Neural crest cell (in vitro differentiated cells): ENCODE measurements at regions not wholly inside any gene's neighbourhood (a gene's known extent, or its start where the extent isn't known, plus 50 kb on each side); places are given as distances from the start of the nearest gene placed in this dataset.

Source experiments
- DNase-seq: peaks from one replicate; pipeline ENCODE4 v3.0.0; 2021; ENCODE audit warnings: low read depth, mixed read lengths, low spot score
- H3K27ac Mint-ChIP-seq: one replicate; pipeline ENCODE4 v1.8.0; 2021; ENCODE audit warnings: mild to moderate bottlenecking, mixed read lengths; ENCODE audit not compliant: unreplicated experiment
- H3K27me3 Mint-ChIP-seq: 2 replicates; pipeline ENCODE4 v1.8.0; 2021; ENCODE audit warnings: low read depth, mild to moderate bottlenecking, mixed read lengths
- H3K36me3 Mint-ChIP-seq: 2 replicates; pipeline ENCODE4 v1.8.0; 2021; ENCODE audit warnings: low read depth, mild to moderate bottlenecking, mixed read lengths
- H3K4me1 Mint-ChIP-seq: 2 replicates; pipeline ENCODE4 v1.8.0; 2021; ENCODE audit warnings: mixed read lengths
- H3K4me3 Mint-ChIP-seq: one replicate; pipeline ENCODE4 v1.8.0; 2021; ENCODE audit warnings: mild to moderate bottlenecking, mixed read lengths
- H3K9me3 Mint-ChIP-seq: 2 replicates; pipeline ENCODE4 v1.8.0; 2021; ENCODE audit warnings: mixed read lengths
- TF ChIP-seq, protein P1 (sequence below): fragments of 200-600 bp; sonication (generic); conservative IDR thresholded peaks from 2 replicates; pipeline ENCODE4 v1.5.0; 2021; ENCODE audit warnings: antibody characterized with exemption, mild to moderate bottlenecking

DNA sequence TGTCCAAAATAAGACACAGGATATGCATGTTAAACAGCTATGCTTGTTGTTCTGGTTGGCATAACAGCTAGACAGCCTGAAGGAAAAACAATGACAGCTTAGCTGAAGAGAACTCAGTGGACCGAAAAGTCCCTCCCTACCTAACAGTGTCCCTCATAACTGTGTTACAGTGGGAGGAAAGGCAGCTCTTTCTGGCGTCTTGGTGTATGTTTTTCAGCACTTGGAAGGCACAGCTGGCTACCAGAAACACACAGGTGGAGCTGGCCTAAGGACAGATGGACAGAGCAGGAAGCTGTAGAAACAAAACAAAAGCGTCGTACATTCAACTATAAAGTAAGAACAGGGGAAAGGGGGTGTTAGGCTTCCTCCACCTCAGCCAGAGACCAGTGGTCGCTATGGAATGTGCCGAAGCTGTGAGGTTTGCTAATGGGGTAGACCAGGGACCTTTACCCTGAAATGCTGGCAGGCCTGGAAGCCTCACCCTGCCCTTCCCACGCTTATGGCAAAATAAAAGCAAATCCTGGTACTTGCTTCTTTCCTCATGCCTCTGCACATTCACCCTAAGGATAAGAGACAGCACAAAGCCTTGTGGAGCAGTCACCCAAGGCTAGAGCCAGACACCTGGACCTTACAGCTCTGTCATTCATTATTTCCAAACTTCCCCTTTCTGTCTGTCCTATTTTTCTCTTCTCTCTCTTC is 103.5 kb upstream of the TRIB2 start:
- no peak overlapping the region for H3K4me3 Mint-ChIP-seq
- DNase-seq = no peak
- TF ChIP-seq, protein P1, sequence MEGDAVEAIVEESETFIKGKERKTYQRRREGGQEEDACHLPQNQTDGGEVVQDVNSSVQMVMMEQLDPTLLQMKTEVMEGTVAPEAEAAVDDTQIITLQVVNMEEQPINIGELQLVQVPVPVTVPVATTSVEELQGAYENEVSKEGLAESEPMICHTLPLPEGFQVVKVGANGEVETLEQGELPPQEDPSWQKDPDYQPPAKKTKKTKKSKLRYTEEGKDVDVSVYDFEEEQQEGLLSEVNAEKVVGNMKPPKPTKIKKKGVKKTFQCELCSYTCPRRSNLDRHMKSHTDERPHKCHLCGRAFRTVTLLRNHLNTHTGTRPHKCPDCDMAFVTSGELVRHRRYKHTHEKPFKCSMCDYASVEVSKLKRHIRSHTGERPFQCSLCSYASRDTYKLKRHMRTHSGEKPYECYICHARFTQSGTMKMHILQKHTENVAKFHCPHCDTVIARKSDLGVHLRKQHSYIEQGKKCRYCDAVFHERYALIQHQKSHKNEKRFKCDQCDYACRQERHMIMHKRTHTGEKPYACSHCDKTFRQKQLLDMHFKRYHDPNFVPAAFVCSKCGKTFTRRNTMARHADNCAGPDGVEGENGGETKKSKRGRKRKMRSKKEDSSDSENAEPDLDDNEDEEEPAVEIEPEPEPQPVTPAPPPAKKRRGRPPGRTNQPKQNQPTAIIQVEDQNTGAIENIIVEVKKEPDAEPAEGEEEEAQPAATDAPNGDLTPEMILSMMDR = no peak

DNA sequence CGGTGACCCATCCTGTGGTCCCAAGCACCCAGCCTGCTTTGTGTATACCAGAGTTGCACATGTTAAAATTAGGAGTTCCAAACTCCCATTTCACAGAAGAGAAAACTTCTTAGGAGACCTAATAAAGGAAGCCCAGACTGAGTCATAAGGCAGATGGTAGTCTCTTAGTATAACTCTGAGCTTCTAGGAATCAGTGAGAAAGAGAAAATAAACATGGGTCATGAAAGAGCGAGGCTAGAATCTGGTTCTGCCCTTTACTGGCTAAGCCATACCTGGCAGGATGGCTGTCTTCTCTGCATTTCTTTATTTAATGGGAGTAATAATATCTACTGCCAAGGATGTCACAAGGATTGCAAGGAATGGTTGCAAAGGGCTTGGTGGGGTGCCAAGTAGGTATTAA is 101.2 kb upstream of the TRIB2 start:
- H3K27ac Mint-ChIP-seq = no peak overlapping the region
- H3K36me3 Mint-ChIP-seq = no peaks in the 10 kb centered on the region
- TF ChIP-seq, protein P1 = no peak
- H3K4me1 Mint-ChIP-seq = peaks cover 12% of the 10 kb centered on the region
- DNase-seq = no peak
- H3K4me3 Mint-ChIP-seq = no peak overlapping the region
- H3K9me3 Mint-ChIP-seq = no peaks in the 10 kb centered on the region
- H3K27me3 Mint-ChIP-seq = no peaks in the 10 kb centered on the region

More for the DNA sequence above, 103.5 kb upstream of the TRIB2 start:
- no peak overlapping the region for H3K27ac Mint-ChIP-seq
- no peaks in the 10 kb centered on the region for H3K9me3 Mint-ChIP-seq
- peaks cover 12% of the 10 kb centered on the region for H3K4me1 Mint-ChIP-seq
- no peaks in the 10 kb centered on the region for H3K27me3 Mint-ChIP-seq
- no peaks in the 10 kb centered on the region for H3K36me3 Mint-ChIP-seq

DNA sequence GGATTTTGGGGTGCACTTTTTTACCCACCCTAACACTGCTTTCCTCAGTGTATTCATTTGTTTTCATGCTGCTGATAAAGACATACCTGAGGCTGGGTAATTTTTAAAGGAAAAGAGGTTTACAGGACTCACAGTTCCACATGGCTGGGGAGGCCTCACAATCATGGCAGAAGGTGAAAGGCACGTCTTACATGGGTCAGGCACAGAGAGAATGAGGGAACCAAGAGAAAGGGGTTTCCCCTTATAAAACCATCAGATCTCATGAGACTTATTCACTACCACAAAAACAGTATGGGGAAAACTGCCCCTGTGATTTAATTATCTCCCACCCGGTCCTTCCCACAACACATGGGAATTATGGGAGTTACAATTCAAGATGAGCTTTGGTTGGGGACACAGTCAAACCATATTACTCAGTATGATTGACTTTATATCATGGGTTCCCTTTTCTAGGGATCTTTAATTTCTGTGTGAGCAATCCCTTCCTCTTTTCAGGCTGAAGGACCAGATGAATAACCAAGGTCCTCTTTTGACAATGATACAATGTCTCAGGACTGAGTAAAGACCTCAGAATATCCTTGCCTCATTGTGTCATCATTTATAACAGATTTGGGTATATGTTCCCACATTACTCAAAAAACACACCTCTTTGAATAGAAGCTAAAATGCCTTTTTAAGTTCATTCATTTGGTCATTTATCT is 100.1 kb upstream of the TRIB2 start:
- no peaks in the 10 kb centered on the region for H3K9me3 Mint-ChIP-seq
- H3K4me1 Mint-ChIP-seq = peaks cover 12% of the 10 kb centered on the region
- no peak overlapping the region for H3K27ac Mint-ChIP-seq
- H3K27me3 Mint-ChIP-seq = no peaks in the 10 kb centered on the region
- DNase-seq = no peak
- no peaks in the 10 kb centered on the region for H3K36me3 Mint-ChIP-seq
- TF ChIP-seq, protein P1 = no peak
- no peak overlapping the region for H3K4me3 Mint-ChIP-seq

DNA sequence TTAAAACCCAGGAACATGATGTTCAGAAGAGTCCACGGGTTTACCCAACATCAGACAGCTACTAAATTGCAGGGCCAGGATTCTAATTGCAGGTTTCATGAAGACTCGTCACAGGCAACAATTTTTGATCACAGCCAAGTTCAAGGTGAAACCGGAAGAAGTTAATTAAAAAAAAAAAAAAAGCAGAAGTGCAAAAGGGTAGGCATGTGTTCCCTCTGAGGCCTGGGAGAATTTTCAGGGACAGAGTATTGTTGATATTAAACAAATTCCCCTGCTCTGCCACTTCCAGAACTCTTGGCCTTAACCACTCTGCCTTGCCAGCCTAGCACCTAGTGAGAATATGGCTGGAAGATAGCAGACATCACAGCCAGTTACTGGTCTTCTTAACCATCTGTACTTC is 99.4 kb upstream of the TRIB2 start:
- no peak overlapping the region for H3K4me3 Mint-ChIP-seq

DNA sequence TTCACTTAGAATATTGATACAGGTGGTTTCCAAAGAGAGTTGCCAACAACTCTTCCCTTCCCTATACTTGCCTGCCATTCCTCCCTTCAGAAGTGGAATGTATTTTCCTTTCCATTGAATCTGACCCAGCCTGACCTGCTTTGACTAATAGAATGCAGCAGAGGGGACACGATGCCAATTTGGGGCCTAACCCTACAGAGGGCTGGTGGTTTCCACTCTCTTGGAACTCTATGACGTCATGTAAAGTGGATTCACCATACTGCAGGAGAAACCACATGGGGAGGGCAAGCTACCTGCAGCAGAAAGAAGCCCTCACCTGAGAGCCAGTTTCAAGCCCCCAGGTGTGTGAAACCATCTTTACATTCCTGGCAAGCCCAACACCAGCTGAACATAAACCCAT is 98.9 kb upstream of the TRIB2 start:
- no peaks in the 10 kb centered on the region for H3K27me3 Mint-ChIP-seq
- no peak overlapping the region for H3K27ac Mint-ChIP-seq
- H3K9me3 Mint-ChIP-seq = no peaks in the 10 kb centered on the region
- H3K36me3 Mint-ChIP-seq = no peaks in the 10 kb centered on the region
- no peak overlapping the region for H3K4me3 Mint-ChIP-seq
- no peak for DNase-seq
- peaks cover 5% of the 10 kb centered on the region for H3K4me1 Mint-ChIP-seq
- TF ChIP-seq, protein P1 = no peak

More for the DNA sequence above, 99.4 kb upstream of the TRIB2 start:
- Mint-ChIP-seq H3K27me3 (no peaks in the 10 kb centered on the region), H3K4me1 (peaks cover 10% of the 10 kb centered on the region), H3K27ac (no peak overlapping the region), H3K36me3 (no peaks in the 10 kb centered on the region), H3K9me3 (no peaks in the 10 kb centered on the region)
- no peak for DNase-seq
- TF ChIP-seq, protein P1 = no peak
